Endothelial cell of umbilical vein (primary cell): ENCODE measurements at regions not wholly inside any gene's neighbourhood (a gene's known extent, or its start where the extent isn't known, plus 50 kb on each side); places are given as distances from the start of the nearest gene placed in this dataset.

Experiments
- BruUV-seq: library from RNA; stranded (reverse); fragments of 400-500 nt; replicated peaks from 2 replicates; lab custom pipeline; 2021; lab: Mats Ljungman, UMichigan
- CTCF ChIA-PET: fragments of 300-600, 350-600 bp; sonication (Branson Sonifier 250); formaldehyde crosslinking; loops from one replicate; lab custom pipeline; 2021; ENCODE audit warnings: antibody characterized with exemption, inconsistent platforms; lab: Charles Lee
- POLR2A ChIA-PET: fragments of 300-600, 350-600 bp; sonication (Branson Sonifier 250); formaldehyde crosslinking; loops from one replicate; lab custom pipeline; 2021; ENCODE audit warnings: antibody characterized with exemption, inconsistent platforms; lab: Charles Lee
- DNase-seq: peaks from one replicate; pipeline ENCODE4 v3.0.0-alpha.2; 2011; ENCODE audit warnings: low read depth, low spot score
- FAIRE-seq: peaks from 2 replicates; lab custom pipeline; 2011; peaks lifted over from hg19 to GRCh38; lab: Jason Lieb, UNC
- H2AFZ ChIP-seq: 2 replicates; pipeline ENCODE4 v1.6.0; 2012; ENCODE audit warnings: low read depth, low read length, control low read depth, inconsistent platforms
- H3K27ac ChIP-seq: 2 replicates; pipeline ENCODE4 v1.5.1; 2011; ENCODE audit warnings: low read depth, mild to moderate bottlenecking, control low read depth, low read length, moderate library complexity; ENCODE audit not compliant: insufficient read depth
- H3K27me3 ChIP-seq, 2 experiments: 2 replicates each; pipeline versions ENCODE4 v1.6.0 to v1.6.1; 2011; ENCODE audit warnings: low read length in 2 of 2, mixed read lengths in 1 of 2; ENCODE audit not compliant: control insufficient read depth in 2 of 2, insufficient read depth in 2 of 2
- H3K36me3 ChIP-seq, 2 experiments: 2 replicates in 1 of 2; 3 replicates in 1 of 2; pipeline ENCODE4 v1.5.1; 2011; ENCODE audit warnings: low read length in 2 of 2, mild to moderate bottlenecking in 1 of 2, moderate library complexity in 1 of 2; ENCODE audit not compliant: control insufficient read depth in 2 of 2, insufficient read depth in 2 of 2; ENCODE audit errors: extremely low read depth in 1 of 2
- H3K4me1 ChIP-seq: 3 replicates; pipeline ENCODE4 v1.5.1; 2011; ENCODE audit warnings: mild to moderate bottlenecking, low read length; ENCODE audit not compliant: control insufficient read depth, insufficient read depth; ENCODE audit errors: extremely low read depth
- H3K4me2 ChIP-seq: 2 replicates; pipeline ENCODE4 v1.6.1; 2011; ENCODE audit warnings: low read length, control low read depth, mixed read lengths; ENCODE audit not compliant: insufficient read depth
- H3K4me3 ChIP-seq, 3 experiments: fragments of 200-600 bp in 1 of 3; sonication (generic), shearing (Covaris generic) in 1 of 3; replicated peaks in 1 of 3; 2 replicates each; pipeline ENCODE4 v1.5.1; 2011 to 2016; ENCODE audit warnings: control low read depth in 3 of 3, low read length in 3 of 3, mild to moderate bottlenecking in 2 of 3, inconsistent platforms in 1 of 3, low read depth in 1 of 3, moderate library complexity in 1 of 3; ENCODE audit not compliant: insufficient read depth in 1 of 3
- H3K79me2 ChIP-seq: 2 replicates; pipeline ENCODE4 v1.6.0; 2012; ENCODE audit warnings: low read length, inconsistent platforms; ENCODE audit not compliant: control insufficient read depth, insufficient read depth
- H3K9ac ChIP-seq: replicated peaks from 2 replicates; pipeline ENCODE3; 2011; ENCODE audit warnings: low read length, control low read depth; ENCODE audit not compliant: insufficient read depth; ENCODE audit errors: extremely low read depth
- H3K9me1 ChIP-seq: replicated peaks from 3 replicates; pipeline ENCODE4 v1.6.0; 2011; ENCODE audit warnings: mild to moderate bottlenecking, low read length; ENCODE audit not compliant: control insufficient read depth, insufficient read depth; ENCODE audit errors: extremely low read depth
- H3K9me3 ChIP-seq: replicated peaks from 2 replicates; pipeline ENCODE4 v1.5.1; 2012; ENCODE audit warnings: low read length, inconsistent platforms; ENCODE audit not compliant: control insufficient read depth, insufficient read depth
- H4K20me1 ChIP-seq: replicated peaks from 2 replicates; pipeline ENCODE3; 2011; ENCODE audit warnings: mild to moderate bottlenecking, low read length; ENCODE audit not compliant: control insufficient read depth, insufficient read depth; ENCODE audit errors: extremely low read depth
- EZH2 ChIP-seq: IDR thresholded peaks from 2 replicates; pipeline ENCODE4 v1.6.1; 2012; ENCODE audit warnings: borderline replicate concordance, low read depth, mild to moderate bottlenecking, moderate library complexity, low read length, inconsistent platforms; ENCODE audit not compliant: severe bottlenecking
- FOS ChIP-seq: IDR thresholded peaks from 2 replicates; pipeline ENCODE4 v1.6.1; 2011; ENCODE audit warnings: mild to moderate bottlenecking, low read length, moderate library complexity, borderline replicate concordance; ENCODE audit not compliant: insufficient read depth
- GATA2 ChIP-seq: IDR thresholded peaks from 2 replicates; pipeline ENCODE4 v1.7.0; 2011; ENCODE audit warnings: low read depth, mild to moderate bottlenecking, moderate library complexity, mixed read lengths, low read length; ENCODE audit not compliant: insufficient read length, insufficient read depth
- JUN ChIP-seq: IDR thresholded peaks from 2 replicates; pipeline ENCODE4 v1.6.1; 2011; ENCODE audit warnings: borderline replicate concordance, low read depth; ENCODE audit not compliant: insufficient read length, insufficient read depth
- MYC ChIP-seq: IDR thresholded peaks from one replicate; pipeline ENCODE4 v1.6.1; 2011; ENCODE audit warnings: mild to moderate bottlenecking, low read depth, low read length
- POLR2A ChIP-seq: IDR thresholded peaks from 2 replicates; pipeline ENCODE4 v1.6.1; 2012; ENCODE audit warnings: low read depth, mild to moderate bottlenecking, control low read depth, low read length
- POLR2AphosphoS5 ChIP-seq: IDR thresholded peaks from 2 replicates; pipeline ENCODE4 v1.6.1; 2012; ENCODE audit warnings: low read depth, mild to moderate bottlenecking, control low read depth, low read length, moderate library complexity; ENCODE audit not compliant: insufficient read depth
- dilution Hi-C: fragments of 300-500 bp; cut with MboI; formaldehyde crosslinking; loops from one replicate; pipeline ENCODE4 v1.15.0; 2019; ENCODE audit warnings: low sequenced_read_pairs; ENCODE audit not compliant: extremely low pct_ligation_motif_present
- intact Hi-C: fragments of 100-400 bp; cut with micrococcal nuclease; formaldehyde crosslinking; loops from one replicate; pipeline ENCODE4 v1.10.0; 2022
- TF ChIP-seq, protein P1 (sequence below): IDR thresholded peaks from 2 replicates; pipeline ENCODE4 v1.6.1; 2011; ENCODE audit not compliant: insufficient read depth, insufficient read length
- TF ChIP-seq, protein P2 (sequence below), 2 donors: IDR thresholded peaks; 1 replicate in 1 of 2; 2 replicates in 1 of 2; pipeline ENCODE4 v1.5.1; 2011; ENCODE audit warnings: low read length in 2 of 2, mild to moderate bottlenecking in 2 of 2, moderate library complexity in 2 of 2, control low read depth in 1 of 2, inconsistent platforms in 1 of 2, low read depth in 1 of 2; ENCODE audit not compliant: insufficient read depth in 1 of 2; ENCODE audit errors: extremely low read depth in 1 of 2

DNA sequence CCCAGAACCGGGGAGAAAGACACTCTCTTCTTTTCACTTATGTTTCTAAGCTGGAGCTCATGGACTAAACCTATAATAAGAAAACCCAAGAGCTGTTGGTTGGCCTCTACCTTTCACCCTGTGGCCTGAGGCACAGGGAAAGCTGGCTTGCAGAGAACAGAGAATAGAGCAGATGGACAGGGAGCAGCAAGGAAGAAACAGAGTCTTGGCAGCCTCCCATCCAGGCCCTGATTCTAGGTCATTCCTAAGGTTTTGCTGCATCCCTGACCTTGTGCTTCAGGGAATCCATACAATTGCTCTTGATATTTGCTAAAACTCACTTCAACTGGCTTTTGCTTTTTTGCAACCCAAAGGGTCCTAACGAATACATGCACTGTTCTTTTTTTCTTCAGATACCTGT, 87.8 kb downstream of the SMIM20 start:
- Histone ChIP-seq H3K9me1 (no peaks in the 10 kb centered on the region), H4K20me1 (no peaks in the 10 kb centered on the region), H3K4me2 (no peak overlapping the region), H3K79me2 (no peaks in the 10 kb centered on the region), H3K36me3 (no peaks in the 10 kb centered on the region), H2AFZ (no peak overlapping the region), H3K4me3 (no peak overlapping the region), H3K27me3 (peaks cover 0 to 2% of the 10 kb centered on the region in 2 experiments), H3K9ac (no peak overlapping the region), H3K4me1 (no peaks in the 10 kb centered on the region), H3K9me3 (no peaks in the 10 kb centered on the region), H3K27ac (no peak overlapping the region)
- TF ChIP-seq, protein P1, sequence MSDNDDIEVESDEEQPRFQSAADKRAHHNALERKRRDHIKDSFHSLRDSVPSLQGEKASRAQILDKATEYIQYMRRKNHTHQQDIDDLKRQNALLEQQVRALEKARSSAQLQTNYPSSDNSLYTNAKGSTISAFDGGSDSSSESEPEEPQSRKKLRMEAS: no peak
- TF ChIP-seq JUN: no peak
- TF ChIP-seq POLR2AphosphoS5: no peak
- TF ChIP-seq GATA2: no peak
- TF ChIP-seq POLR2A: no peak
- TF ChIP-seq, protein P2, sequence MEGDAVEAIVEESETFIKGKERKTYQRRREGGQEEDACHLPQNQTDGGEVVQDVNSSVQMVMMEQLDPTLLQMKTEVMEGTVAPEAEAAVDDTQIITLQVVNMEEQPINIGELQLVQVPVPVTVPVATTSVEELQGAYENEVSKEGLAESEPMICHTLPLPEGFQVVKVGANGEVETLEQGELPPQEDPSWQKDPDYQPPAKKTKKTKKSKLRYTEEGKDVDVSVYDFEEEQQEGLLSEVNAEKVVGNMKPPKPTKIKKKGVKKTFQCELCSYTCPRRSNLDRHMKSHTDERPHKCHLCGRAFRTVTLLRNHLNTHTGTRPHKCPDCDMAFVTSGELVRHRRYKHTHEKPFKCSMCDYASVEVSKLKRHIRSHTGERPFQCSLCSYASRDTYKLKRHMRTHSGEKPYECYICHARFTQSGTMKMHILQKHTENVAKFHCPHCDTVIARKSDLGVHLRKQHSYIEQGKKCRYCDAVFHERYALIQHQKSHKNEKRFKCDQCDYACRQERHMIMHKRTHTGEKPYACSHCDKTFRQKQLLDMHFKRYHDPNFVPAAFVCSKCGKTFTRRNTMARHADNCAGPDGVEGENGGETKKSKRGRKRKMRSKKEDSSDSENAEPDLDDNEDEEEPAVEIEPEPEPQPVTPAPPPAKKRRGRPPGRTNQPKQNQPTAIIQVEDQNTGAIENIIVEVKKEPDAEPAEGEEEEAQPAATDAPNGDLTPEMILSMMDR (IDR thresholded peaks at IDR 0.05; ENCODE audit: extremely low read depth in 1 of 2, insufficient read depth in 1 of 2, low read depth in 1 of 2, low read length in 2 of 2): no peak
- TF ChIP-seq FOS: no peak
- no peak for TF ChIP-seq MYC
- no peak for TF ChIP-seq EZH2
- POLR2A ChIA-PET: no interaction called here
- FAIRE-seq: no peak
- BruUV-seq: no TSS peak
- CTCF ChIA-PET: no interaction called here
- intact Hi-C loops: no loop called here
- no peak for DNase-seq
- dilution Hi-C loops: no loop called here
